ENCODE measurements at regions not wholly inside any gene's neighbourhood (a gene's known extent, or its start where the extent isn't known, plus 50 kb on each side); places are given as distances from the start of the nearest gene placed in this dataset.

- DNase-seq (ENCODE audit: low spot score): no peak
- H3K9me3 ChIP-seq (ENCODE audit: control insufficient read depth in 4 of 4, low read length in 3 of 4): no peaks in the 10 kb centered on the region
- H3K9ac ChIP-seq (ENCODE audit: low read depth in 1 of 2, low read length in 2 of 2): no peak overlapping the region
- 78% methylated on average over 1 of the region's 1 CpG for WGBS
- no peak overlapping the region for H3K4me3 ChIP-seq (ENCODE audit: low read depth in 1 of 3, low read length in 3 of 3)
- H3K27me3 ChIP-seq (ENCODE audit: control insufficient read depth in 4 of 4, insufficient read depth in 4 of 4, low read length in 3 of 4): no peaks in the 10 kb centered on the region
- peaks cover 0 to 3% (median 0%) of the 10 kb centered on the region in 4 donors for H3K4me1 ChIP-seq (ENCODE audit: control insufficient read depth in 4 of 4, insufficient read depth in 4 of 4, low read length in 3 of 4)
- H3K27ac ChIP-seq (ENCODE audit: low read depth in 1 of 2, low read length in 2 of 2): no peak overlapping the region
- TF ChIP-seq SP1 (IDR thresholded peaks at IDR 0.05) (no peak), RAD21 (IDR thresholded peaks at IDR 0.05) (peak; percentile 78 to 79), ZBTB33 (IDR thresholded peaks at IDR 0.05) (no peak), RXRA (IDR thresholded peaks at IDR 0.05) (no peak), GABPA (IDR thresholded peaks at IDR 0.05 in 1 of 2, conservative IDR thresholded peaks at IDR 0.05 in 1 of 2) (no peak), NR2F2 (IDR thresholded peaks at IDR 0.05) (no peak), ATF3 (IDR thresholded peaks at IDR 0.05) (no peak), JUND (IDR thresholded peaks at IDR 0.05) (no peak), REST (IDR thresholded peaks at IDR 0.05) (no peak), EGR1 (IDR thresholded peaks at IDR 0.05; ENCODE audit: low read depth in 2 of 2) (no peak), YY1 (IDR thresholded peaks at IDR 0.05) (no peak), CTCF (IDR thresholded peaks at IDR 0.05; ENCODE audit: low read depth, low read length, missing input control) (peak; percentile 44), HNF4G (IDR thresholded peaks at IDR 0.05) (no peak), TAF1 (conservative IDR thresholded peaks at IDR 0.05) (no peak)
- no peaks in the 10 kb centered on the region for H3K36me3 ChIP-seq (ENCODE audit: control insufficient read depth in 4 of 4, insufficient read depth in 3 of 4, low read depth in 1 of 4, low read length in 3 of 4)
These were observed 54.9 kb upstream of the ANK3 start for GRCh38 chr10:60444494-60445064.

- H3K4me1 ChIP-seq (ENCODE audit: control insufficient read depth in 4 of 4, insufficient read depth in 4 of 4, low read length in 3 of 4): peaks cover 0 to 3% (median 0%) of the 10 kb centered on the region in 4 donors
- no peak overlapping the region for H3K4me3 ChIP-seq (ENCODE audit: low read depth in 1 of 3, low read length in 3 of 3)
- no peak for TF ChIP-seq CTCF (IDR thresholded peaks at IDR 0.05; ENCODE audit: low read depth, low read length, missing input control)
- TF ChIP-seq FOXA2 (IDR thresholded peaks at IDR 0.05): no peak
- TF ChIP-seq ATF3 (IDR thresholded peaks at IDR 0.05): no peak
- no peak for TF ChIP-seq HNF4G (IDR thresholded peaks at IDR 0.05)
- no peak for TF ChIP-seq FOXA1 (IDR thresholded peaks at IDR 0.05)
- no peak for TF ChIP-seq YY1 (IDR thresholded peaks at IDR 0.05)
- no peaks in the 10 kb centered on the region for H3K27me3 ChIP-seq (ENCODE audit: control insufficient read depth in 4 of 4, insufficient read depth in 4 of 4, low read length in 3 of 4)
- H3K27ac ChIP-seq (ENCODE audit: low read depth in 1 of 2, low read length in 2 of 2): no peak overlapping the region
- no peak for DNase-seq (ENCODE audit: low spot score)
- WGBS: 75% methylated on average over 3 of the region's 3 CpGs
- H3K9ac ChIP-seq (ENCODE audit: low read depth in 1 of 2, low read length in 2 of 2): no peak overlapping the region
- H3K36me3 ChIP-seq (ENCODE audit: control insufficient read depth in 4 of 4, insufficient read depth in 3 of 4, low read depth in 1 of 4, low read length in 3 of 4): no peaks in the 10 kb centered on the region
- H3K9me3 ChIP-seq (ENCODE audit: control insufficient read depth in 4 of 4, low read length in 3 of 4): no peaks in the 10 kb centered on the region
These were observed 53.7 kb upstream of the ANK3 start for GRCh38 chr10:60443346-60443745.

Measured in liver (tissue), 8 donors.